GM23338 (cell line): ENCODE measurements at regions not wholly inside any gene's neighbourhood (a gene's known extent, or its start where the extent isn't known, plus 50 kb on each side); places are given as distances from the start of the nearest gene placed in this dataset.

Source experiments
- ATAC-seq: fragments of 200-7000 bp; cut with Tn5 transposase; 3 replicates; pipeline ENCODE4 v1.9.1; 2020
- DNase-seq: peaks from one replicate; pipeline ENCODE4 v3.0.0-alpha.2; 2015; ENCODE audit warnings: low spot score
- H2AFZ ChIP-seq: fragments of 200-600 bp; sonication (generic); 2 replicates; pipeline ENCODE4 v1.8.0; 2016; ENCODE audit warnings: antibody characterized with exemption, mild to moderate bottlenecking, moderate library complexity
- H3F3A ChIP-seq: fragments of 200-600 bp; sonication (generic); replicated peaks from 2 replicates; pipeline ENCODE4 v1.8.0; 2017; ENCODE audit warnings: antibody characterized with exemption, mixed run types, low read depth
- H3K27ac ChIP-seq: fragments of 200-600 bp; sonication (generic); 2 replicates; pipeline ENCODE4 v1.6.1; 2016; ENCODE audit warnings: low read depth
- H3K27me3 ChIP-seq: fragments of 200-600 bp; sonication (generic); 2 replicates; pipeline ENCODE4 v1.8.0; 2016; ENCODE audit warnings: mild to moderate bottlenecking, mixed run types, moderate library complexity; ENCODE audit not compliant: insufficient read depth
- H3K36me3 ChIP-seq: fragments of 200-600 bp; sonication (generic); 2 replicates; pipeline ENCODE4 v1.8.0; 2016; ENCODE audit warnings: mild to moderate bottlenecking; ENCODE audit not compliant: insufficient read depth
- H3K4me1 ChIP-seq: fragments of 200-600 bp; sonication (generic); 2 replicates; pipeline ENCODE4 v1.8.0; 2016; ENCODE audit warnings: mild to moderate bottlenecking, moderate library complexity; ENCODE audit not compliant: insufficient read depth
- H3K4me2 ChIP-seq: fragments of 200-600 bp; sonication (generic); 2 replicates; pipeline ENCODE4 v1.7.1; 2017; ENCODE audit warnings: mixed run types
- H3K4me3 ChIP-seq: fragments of 200-600 bp; sonication (generic); 2 replicates; pipeline ENCODE4 v1.6.1; 2016; ENCODE audit warnings: mixed run types
- H3K79me2 ChIP-seq: fragments of 200-600 bp; sonication (generic); replicated peaks from 2 replicates; pipeline ENCODE4 v1.8.0; 2017; ENCODE audit warnings: mild to moderate bottlenecking; ENCODE audit not compliant: insufficient read depth
- H3K9me2 ChIP-seq: fragments of 200-600 bp; sonication (generic); 2 replicates; pipeline ENCODE4 v1.8.0; 2017; ENCODE audit not compliant: insufficient read depth
- H4K20me1 ChIP-seq: fragments of 200-600 bp; sonication (generic); replicated peaks from 2 replicates; pipeline ENCODE4 v1.8.0; 2017; ENCODE audit warnings: mild to moderate bottlenecking; ENCODE audit not compliant: insufficient read depth
- H3K27ac Mint-ChIP-seq: 2 replicates; pipeline ENCODE4 v1.8.0; 2020; ENCODE audit warnings: inconsistent platforms, mild to moderate bottlenecking, moderate library complexity, mixed read lengths
- H3K27me3 Mint-ChIP-seq: 3 replicates; pipeline ENCODE4 v1.8.0; 2022; ENCODE audit warnings: low read depth, mild to moderate bottlenecking, moderate library complexity, mixed read lengths, inconsistent platforms; ENCODE audit not compliant: insufficient read depth, poor library complexity
- H3K36me3 Mint-ChIP-seq: 3 replicates; pipeline ENCODE4 v1.8.0; 2021; ENCODE audit warnings: low read depth, mild to moderate bottlenecking, inconsistent platforms, moderate library complexity, mixed read lengths
- H3K4me1 Mint-ChIP-seq: 3 replicates; pipeline ENCODE4 v1.8.0; 2020; ENCODE audit warnings: mild to moderate bottlenecking, inconsistent platforms, mixed read lengths
- H3K4me3 Mint-ChIP-seq: 3 replicates; pipeline ENCODE4 v1.8.0; 2021; ENCODE audit warnings: moderate library complexity, mild to moderate bottlenecking, inconsistent platforms, mixed read lengths
- H3K9me3 Mint-ChIP-seq: 3 replicates; pipeline ENCODE4 v1.8.0; 2020; ENCODE audit warnings: moderate library complexity, mild to moderate bottlenecking, inconsistent platforms, mixed read lengths
- CREB1 ChIP-seq: fragments of 250-450 bp; sonication (Bioruptor Pico); IDR thresholded peaks from 2 replicates; pipeline ENCODE4 v1.5.0; 2020; ENCODE audit warnings: low read depth, mild to moderate bottlenecking, moderate library complexity
- EZH2 ChIP-seq: fragments of 200-600 bp; sonication (generic); IDR thresholded peaks from one replicate; pipeline ENCODE4 v1.8.0; 2017; ENCODE audit warnings: antibody characterized with exemption, mild to moderate bottlenecking, low read depth; ENCODE audit not compliant: unreplicated experiment
- JUNB ChIP-seq: IDR thresholded peaks from one replicate; pipeline ENCODE4 v1.6.1; 2016; ENCODE audit warnings: antibody characterized with exemption; ENCODE audit not compliant: unreplicated experiment
- NANOG ChIP-seq: IDR thresholded peaks from 2 replicates; pipeline ENCODE4 v1.6.1; 2016; ENCODE audit warnings: antibody characterized with exemption, borderline replicate concordance
- POLR2AphosphoS5 ChIP-seq: IDR thresholded peaks from 2 replicates; pipeline ENCODE4 v1.6.1; 2016; ENCODE audit warnings: antibody characterized with exemption, low read depth
- TF ChIP-seq, protein P1 (sequence below): fragments of 250-450 bp; sonication (Bioruptor Pico); IDR thresholded peaks from 2 replicates; pipeline ENCODE4 v1.5.0; 2020; ENCODE audit warnings: mild to moderate bottlenecking, moderate library complexity
- TF ChIP-seq, protein P2 (sequence below): IDR thresholded peaks from one replicate; pipeline ENCODE4 v1.6.1; 2018; ENCODE audit warnings: antibody characterized with exemption; ENCODE audit not compliant: unreplicated experiment

DNA sequence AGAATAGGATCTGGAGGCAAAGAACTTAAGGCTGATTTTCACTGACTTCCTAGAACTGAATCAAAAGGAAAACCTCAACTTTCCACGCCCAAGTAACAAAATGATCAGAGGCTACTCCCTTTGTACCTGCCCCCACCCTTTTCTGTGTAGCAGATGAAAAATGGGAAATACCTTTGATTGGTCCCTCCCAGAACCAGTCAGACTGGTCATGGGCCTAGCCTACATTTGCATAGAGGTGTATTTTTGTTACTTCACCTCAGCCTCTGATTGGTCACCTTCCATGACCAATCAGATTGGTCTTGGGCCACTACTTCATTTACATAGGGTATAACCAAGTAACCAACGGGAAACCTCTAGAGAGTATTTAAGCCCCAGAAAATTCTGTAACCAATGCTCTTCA, 1553.5 kb upstream of the C9orf72 start (continued):
- TF ChIP-seq, protein P1, sequence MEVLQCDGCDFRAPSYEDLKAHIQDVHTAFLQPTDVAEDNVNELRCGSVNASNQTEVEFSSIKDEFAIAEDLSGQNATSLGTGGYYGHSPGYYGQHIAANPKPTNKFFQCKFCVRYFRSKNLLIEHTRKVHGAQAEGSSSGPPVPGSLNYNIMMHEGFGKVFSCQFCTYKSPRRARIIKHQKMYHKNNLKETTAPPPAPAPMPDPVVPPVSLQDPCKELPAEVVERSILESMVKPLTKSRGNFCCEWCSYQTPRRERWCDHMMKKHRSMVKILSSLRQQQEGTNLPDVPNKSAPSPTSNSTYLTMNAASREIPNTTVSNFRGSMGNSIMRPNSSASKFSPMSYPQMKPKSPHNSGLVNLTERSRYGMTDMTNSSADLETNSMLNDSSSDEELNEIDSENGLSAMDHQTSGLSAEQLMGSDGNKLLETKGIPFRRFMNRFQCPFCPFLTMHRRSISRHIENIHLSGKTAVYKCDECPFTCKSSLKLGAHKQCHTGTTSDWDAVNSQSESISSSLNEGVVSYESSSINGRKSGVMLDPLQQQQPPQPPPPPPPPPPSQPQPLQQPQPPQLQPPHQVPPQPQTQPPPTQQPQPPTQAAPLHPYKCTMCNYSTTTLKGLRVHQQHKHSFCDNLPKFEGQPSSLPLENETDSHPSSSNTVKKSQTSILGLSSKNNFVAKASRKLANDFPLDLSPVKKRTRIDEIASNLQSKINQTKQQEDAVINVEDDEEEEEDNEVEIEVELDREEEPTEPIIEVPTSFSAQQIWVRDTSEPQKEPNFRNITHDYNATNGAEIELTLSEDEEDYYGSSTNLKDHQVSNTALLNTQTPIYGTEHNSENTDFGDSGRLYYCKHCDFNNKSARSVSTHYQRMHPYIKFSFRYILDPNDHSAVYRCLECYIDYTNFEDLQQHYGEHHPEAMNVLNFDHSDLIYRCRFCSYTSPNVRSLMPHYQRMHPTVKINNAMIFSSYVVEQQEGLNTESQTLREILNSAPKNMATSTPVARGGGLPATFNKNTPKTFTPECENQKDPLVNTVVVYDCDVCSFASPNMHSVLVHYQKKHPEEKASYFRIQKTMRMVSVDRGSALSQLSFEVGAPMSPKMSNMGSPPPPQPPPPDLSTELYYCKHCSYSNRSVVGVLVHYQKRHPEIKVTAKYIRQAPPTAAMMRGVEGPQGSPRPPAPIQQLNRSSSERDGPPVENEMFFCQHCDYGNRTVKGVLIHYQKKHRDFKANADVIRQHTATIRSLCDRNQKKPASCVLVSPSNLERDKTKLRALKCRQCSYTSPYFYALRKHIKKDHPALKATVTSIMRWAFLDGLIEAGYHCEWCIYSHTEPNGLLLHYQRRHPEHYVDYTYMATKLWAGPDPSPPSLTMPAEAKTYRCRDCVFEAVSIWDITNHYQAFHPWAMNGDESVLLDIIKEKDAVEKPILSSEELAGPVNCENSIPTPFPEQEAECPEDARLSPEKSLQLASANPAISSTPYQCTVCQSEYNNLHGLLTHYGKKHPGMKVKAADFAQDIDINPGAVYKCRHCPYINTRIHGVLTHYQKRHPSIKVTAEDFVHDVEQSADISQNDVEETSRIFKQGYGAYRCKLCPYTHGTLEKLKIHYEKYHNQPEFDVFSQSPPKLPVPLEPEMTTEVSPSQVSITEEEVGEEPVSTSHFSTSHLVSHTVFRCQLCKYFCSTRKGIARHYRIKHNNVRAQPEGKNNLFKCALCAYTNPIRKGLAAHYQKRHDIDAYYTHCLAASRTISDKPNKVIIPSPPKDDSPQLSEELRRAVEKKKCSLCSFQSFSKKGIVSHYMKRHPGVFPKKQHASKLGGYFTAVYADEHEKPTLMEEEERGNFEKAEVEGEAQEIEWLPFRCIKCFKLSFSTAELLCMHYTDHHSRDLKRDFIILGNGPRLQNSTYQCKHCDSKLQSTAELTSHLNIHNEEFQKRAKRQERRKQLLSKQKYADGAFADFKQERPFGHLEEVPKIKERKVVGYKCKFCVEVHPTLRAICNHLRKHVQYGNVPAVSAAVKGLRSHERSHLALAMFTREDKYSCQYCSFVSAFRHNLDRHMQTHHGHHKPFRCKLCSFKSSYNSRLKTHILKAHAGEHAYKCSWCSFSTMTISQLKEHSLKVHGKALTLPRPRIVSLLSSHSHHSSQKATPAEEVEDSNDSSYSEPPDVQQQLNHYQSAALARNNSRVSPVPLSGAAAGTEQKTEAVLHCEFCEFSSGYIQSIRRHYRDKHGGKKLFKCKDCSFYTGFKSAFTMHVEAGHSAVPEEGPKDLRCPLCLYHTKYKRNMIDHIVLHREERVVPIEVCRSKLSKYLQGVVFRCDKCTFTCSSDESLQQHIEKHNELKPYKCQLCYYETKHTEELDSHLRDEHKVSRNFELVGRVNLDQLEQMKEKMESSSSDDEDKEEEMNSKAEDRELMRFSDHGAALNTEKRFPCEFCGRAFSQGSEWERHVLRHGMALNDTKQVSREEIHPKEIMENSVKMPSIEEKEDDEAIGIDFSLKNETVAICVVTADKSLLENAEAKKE: no peak
- TF ChIP-seq CREB1 (CRISPR knock-in tag) (no peak), NANOG (no peak), EZH2 (no peak), JUNB (no peak), POLR2AphosphoS5 (no peak)
- TF ChIP-seq, protein P2, sequence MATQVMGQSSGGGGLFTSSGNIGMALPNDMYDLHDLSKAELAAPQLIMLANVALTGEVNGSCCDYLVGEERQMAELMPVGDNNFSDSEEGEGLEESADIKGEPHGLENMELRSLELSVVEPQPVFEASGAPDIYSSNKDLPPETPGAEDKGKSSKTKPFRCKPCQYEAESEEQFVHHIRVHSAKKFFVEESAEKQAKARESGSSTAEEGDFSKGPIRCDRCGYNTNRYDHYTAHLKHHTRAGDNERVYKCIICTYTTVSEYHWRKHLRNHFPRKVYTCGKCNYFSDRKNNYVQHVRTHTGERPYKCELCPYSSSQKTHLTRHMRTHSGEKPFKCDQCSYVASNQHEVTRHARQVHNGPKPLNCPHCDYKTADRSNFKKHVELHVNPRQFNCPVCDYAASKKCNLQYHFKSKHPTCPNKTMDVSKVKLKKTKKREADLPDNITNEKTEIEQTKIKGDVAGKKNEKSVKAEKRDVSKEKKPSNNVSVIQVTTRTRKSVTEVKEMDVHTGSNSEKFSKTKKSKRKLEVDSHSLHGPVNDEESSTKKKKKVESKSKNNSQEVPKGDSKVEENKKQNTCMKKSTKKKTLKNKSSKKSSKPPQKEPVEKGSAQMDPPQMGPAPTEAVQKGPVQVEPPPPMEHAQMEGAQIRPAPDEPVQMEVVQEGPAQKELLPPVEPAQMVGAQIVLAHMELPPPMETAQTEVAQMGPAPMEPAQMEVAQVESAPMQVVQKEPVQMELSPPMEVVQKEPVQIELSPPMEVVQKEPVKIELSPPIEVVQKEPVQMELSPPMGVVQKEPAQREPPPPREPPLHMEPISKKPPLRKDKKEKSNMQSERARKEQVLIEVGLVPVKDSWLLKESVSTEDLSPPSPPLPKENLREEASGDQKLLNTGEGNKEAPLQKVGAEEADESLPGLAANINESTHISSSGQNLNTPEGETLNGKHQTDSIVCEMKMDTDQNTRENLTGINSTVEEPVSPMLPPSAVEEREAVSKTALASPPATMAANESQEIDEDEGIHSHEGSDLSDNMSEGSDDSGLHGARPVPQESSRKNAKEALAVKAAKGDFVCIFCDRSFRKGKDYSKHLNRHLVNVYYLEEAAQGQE: no peak

DNA sequence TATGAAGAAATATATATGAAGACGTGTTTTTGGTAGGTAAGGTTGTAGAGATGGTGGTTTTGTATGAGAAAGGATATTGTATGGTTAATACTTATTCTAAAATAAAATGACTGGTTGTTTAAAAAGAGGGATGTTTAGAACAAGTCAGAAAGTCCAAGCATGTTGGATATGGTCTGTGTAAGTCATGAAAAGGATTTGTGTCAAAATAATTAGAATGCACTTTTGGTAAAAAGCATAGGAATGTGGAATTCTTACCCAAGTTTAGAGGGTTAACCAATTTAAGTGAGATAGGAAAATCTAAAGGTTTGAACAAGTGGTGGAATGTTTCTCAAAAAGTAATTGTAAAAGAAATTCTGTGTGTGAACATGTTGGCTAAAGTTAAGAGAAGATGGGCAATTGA, 1556.5 kb upstream of the C9orf72 start:
- H3K27me3 ChIP-seq: no peaks in the 10 kb centered on the region
- H3K27ac ChIP-seq: no peak overlapping the region
- Mint-ChIP-seq H3K27ac (no peak overlapping the region), H3K27me3 (no peaks in the 10 kb centered on the region), H3K36me3 (peaks cover 68% of the 10 kb centered on the region), H3K4me3 (no peak overlapping the region), H3K9me3 (peaks cover 67% of the 10 kb centered on the region), H3K4me1 (no peaks in the 10 kb centered on the region)
- no peak overlapping the region for H2AFZ ChIP-seq
- TF ChIP-seq EZH2: no peak
- H3K9me2 ChIP-seq: no peaks in the 10 kb centered on the region
- ATAC-seq (no peak), DNase-seq (peak; percentile 53)
- H3K4me3 ChIP-seq: no peak overlapping the region
- H3K4me1 ChIP-seq: no peaks in the 10 kb centered on the region
- no peaks in the 10 kb centered on the region for H3F3A ChIP-seq
- H4K20me1 ChIP-seq: no peaks in the 10 kb centered on the region
- H3K36me3 ChIP-seq: peaks cover 18% of the 10 kb centered on the region
- H3K79me2 ChIP-seq: no peaks in the 10 kb centered on the region
- no peak overlapping the region for H3K4me2 ChIP-seq
